NCI-H146 treated with DMSO at 0.1 percent for 48 hours (cell line): ENCODE measurements at regions not wholly inside any gene's neighbourhood (a gene's known extent, or its start where the extent isn't known, plus 50 kb on each side); places are given as distances from the start of the nearest gene placed in this dataset.
"Not testable (repeated sequence)": the region's sequence is repeated elsewhere in the genome, so short reads cannot be mapped to it uniquely, and the experiment has no call there.

ENCODE experiments used
- DNase-seq: peaks from one replicate; lab custom pipeline; 2025; ENCODE audit not compliant: unreplicated experiment; lab: John Stamatoyannopoulos, UW

GRCh38 chr13:87295636-87296035 is 375.5 kb upstream of the SLITRK5 start:
- DNase-seq = no peak

DNA sequence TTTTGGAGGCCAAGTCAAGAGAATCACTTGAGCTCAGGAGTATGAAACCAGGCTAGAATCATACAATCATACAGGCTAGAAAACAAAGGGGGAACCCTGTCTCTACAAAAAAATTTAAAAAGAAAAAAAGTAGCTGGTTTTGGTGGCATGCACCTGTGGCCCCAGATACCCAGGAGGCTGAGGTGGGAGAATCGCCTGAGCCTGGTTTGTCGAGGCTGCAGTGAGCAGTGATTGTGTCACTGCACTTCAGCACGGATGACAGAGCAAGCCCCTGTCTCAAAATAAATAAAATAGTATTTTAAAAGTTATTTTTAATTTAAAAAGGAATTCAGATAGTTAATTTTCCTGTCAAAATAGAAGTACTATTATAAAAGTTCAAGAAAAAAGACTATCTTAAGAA is 369.1 kb upstream of the SLITRK5 start:
- DNase-seq = no peak

- no peak for DNase-seq
These were observed 368.2 kb upstream of the SLITRK5 start for GRCh38 chr13:87302931-87303330.

- DNase-seq = no peak
These were observed 360.0 kb upstream of the SLITRK5 start for GRCh38 chr13:87311165-87311564.

GRCh38 chr13:87314822-87315221 is 356.3 kb upstream of the SLITRK5 start:
- DNase-seq = no peak

- DNase-seq = no peak
These were observed 348.8 kb upstream of the SLITRK5 start for GRCh38 chr13:87322386-87322785.

- no peak for DNase-seq
These were observed 346.6 kb upstream of the SLITRK5 start for GRCh38 chr13:87324558-87324957.

- no peak for DNase-seq
These were observed 340.0 kb upstream of the SLITRK5 start for GRCh38 chr13:87331178-87331577.

DNA sequence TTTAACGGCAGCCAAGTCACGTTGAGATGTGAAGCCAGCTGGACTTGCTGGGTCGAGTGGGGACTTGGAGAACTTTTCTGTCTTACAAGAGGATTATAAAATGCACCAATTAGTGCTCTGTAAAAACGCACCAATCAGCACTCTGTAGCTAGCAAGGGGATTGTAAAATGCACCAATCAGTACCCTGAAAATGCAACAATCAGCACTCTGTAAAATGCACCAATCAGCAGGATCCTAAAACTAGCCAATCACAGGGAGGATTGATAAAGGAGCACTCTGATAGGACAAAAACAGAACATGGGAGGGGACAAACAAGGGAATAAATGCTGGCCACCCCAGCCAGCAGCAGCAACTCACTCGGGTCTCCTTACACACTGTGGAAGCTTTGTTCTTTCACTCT is 337.6 kb upstream of the SLITRK5 start:
- DNase-seq = no peak

GRCh38 chr13:87334176-87334575 is 337.0 kb upstream of the SLITRK5 start:
- DNase-seq = no peak

- not testable (repeated sequence) for DNase-seq
These were observed 334.8 kb upstream of the SLITRK5 start for GRCh38 chr13:87336346-87336889.

GRCh38 chr13:87344176-87344575 is 327.0 kb upstream of the SLITRK5 start:
- DNase-seq = no peak

DNA sequence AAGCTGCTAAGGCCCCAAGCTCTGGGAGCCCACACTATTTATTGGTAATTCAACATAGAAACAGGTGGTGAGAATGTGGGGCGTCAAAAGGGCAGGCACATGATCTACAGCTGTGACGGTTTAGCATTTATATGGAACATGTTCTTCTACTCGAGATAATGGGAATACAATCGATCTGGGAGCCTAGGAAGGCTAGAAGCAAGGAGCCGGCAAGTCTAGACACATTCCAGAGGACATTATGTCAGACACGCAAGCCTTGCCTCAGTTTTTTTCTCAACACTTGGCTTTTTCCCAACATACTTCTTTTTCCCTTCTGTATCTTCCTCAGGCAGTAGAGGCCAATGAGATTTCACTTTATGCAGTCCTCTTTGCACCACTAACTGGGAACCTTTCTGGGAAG is 315.7 kb upstream of the SLITRK5 start:
- no peak for DNase-seq

DNA sequence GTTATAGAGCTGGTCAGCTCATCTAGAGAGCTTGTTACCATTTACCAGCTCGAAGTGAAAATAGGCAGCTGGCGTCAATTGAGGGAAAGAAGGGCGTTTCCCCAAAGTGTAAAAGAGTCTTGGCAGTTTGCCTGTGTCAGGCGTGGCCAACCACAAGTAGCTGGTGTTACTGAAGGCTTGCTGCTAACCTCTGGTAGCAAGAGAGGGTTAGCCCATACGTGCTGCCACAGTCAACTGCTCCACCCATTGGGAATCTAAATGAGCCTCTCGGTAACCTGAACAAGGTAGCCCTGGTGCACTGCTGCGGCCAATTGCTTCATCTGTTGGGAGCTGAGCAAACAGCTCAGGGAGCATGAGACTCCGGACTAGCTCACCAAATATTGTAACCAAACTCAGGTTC is 314.9 kb upstream of the SLITRK5 start:
- no peak for DNase-seq

- no peak for DNase-seq
These were observed 312.9 kb upstream of the SLITRK5 start for GRCh38 chr13:87358319-87358718.

GRCh38 chr13:87361216-87361615 is 310.0 kb upstream of the SLITRK5 start:
- DNase-seq = no peak

DNA sequence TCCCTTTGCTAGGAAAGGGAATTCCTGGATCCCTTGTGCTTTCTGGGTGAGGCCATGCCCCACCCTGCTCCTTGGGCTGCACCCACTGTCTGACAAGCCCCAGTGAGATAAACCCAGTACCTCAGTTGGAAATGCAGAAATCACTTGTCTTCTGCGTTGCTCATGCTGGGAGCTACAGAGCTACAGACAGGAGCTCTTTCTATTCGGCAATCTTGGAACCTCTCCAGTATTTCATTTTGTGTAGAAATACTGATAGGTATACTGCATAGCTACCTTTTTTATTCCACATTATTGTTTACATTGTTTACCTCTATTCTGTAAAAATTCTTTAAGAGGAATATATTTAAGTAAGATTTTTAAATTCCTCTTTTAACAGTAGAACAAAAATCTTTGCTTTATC is 302.5 kb upstream of the SLITRK5 start:
- DNase-seq = no peak

GRCh38 chr13:87376081-87376480 is 295.1 kb upstream of the SLITRK5 start:
- DNase-seq = no peak

- DNase-seq = no peak
These were observed 287.1 kb upstream of the SLITRK5 start for GRCh38 chr13:87384099-87384498.

- no peak for DNase-seq
These were observed 277.8 kb upstream of the SLITRK5 start for GRCh38 chr13:87393358-87393757.

DNA sequence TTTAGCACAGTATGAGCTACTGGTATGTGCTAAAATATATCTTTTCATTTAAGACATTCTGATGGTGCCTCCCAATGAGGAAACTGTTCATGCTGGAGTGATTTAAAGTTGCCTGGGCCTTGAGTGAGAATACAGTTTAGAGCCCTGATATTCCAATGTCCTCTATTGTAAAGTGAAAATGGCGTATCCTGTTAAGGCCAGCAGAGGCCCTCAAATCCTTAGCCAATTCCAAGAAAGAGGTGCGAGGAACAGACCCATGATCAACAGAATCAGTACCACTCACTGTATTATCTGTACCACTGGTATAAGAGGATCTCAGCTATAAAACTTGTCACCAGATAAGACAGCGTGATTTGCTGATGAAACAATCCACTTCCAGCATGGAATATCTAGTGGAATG is 273.1 kb upstream of the SLITRK5 start:
- no peak for DNase-seq

DNA sequence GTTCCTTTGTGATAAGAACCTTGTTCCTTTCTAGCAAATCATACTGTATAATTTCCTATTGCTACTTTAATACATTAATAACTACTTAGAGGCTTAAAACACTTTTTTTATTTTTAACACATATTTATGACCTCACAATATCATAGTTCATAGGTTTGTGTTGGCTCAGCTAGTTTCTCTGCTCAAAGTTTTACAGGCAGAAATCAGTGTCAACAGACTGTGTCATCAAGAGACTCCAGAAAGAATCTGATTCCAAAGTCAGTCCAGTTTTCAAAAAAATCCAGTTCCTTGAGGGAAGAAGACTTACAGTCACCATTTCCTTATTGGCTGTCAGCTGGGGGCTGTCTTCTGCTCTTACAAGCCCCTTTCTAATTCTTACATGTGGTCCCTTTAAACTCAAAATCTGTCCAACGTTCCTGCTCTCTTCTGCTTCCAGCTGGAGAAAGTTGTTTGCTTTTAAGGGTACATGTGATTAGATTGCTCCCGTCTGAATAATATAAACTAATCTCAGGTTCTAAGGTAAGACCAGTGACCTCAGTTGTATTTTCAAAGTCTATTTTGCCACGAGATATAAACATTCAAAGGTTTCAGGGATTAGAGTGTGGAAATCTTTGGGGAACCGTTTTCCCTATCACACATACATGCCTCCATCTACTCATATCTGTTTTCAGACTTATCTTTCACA is 267.3 kb upstream of the SLITRK5 start:
- DNase-seq = no peak

GRCh38 chr13:87426742-87427141 is 244.4 kb upstream of the SLITRK5 start:
- DNase-seq = no peak
